OCI-LY1 (cell line): ENCODE measurements at regions not wholly inside any gene's neighbourhood (a gene's known extent, or its start where the extent isn't known, plus 50 kb on each side); places are given as distances from the start of the nearest gene placed in this dataset.

Experiments used
- H2AFZ ChIP-seq: fragments of 200-600 bp; sonication (generic), shearing (Covaris generic); 2 replicates; pipeline ENCODE4 v1.6.0; 2014; ENCODE audit warnings: antibody characterized with exemption, mild to moderate bottlenecking, low read length
- H3F3A ChIP-seq: fragments of 200-600 bp; sonication (generic), shearing (Covaris generic); 2 replicates; pipeline ENCODE4 v1.6.0; 2014; ENCODE audit warnings: mild to moderate bottlenecking, antibody characterized with exemption, low read length, moderate library complexity; ENCODE audit not compliant: insufficient read depth
- H3K27ac ChIP-seq: fragments of 200-600 bp; sonication (generic); 2 replicates; pipeline ENCODE4 v1.5.1; 2014; ENCODE audit warnings: low read length, mixed run types, mild to moderate bottlenecking, low read depth; ENCODE audit not compliant: poor library complexity, severe bottlenecking
- H3K27me3 ChIP-seq: fragments of 200-600 bp; sonication (generic); 2 replicates; pipeline ENCODE4 v1.6.0; 2014; ENCODE audit warnings: antibody characterized with exemption, mild to moderate bottlenecking, low read length, moderate library complexity; ENCODE audit not compliant: insufficient read depth
- H3K36me3 ChIP-seq: fragments of 200-600 bp; sonication (generic); 2 replicates; pipeline ENCODE4 v1.6.1; 2014; ENCODE audit warnings: mild to moderate bottlenecking, antibody characterized with exemption, low read length, moderate library complexity, mixed read lengths; ENCODE audit not compliant: insufficient read depth
- H3K4me1 ChIP-seq: fragments of 200-600 bp; sonication (generic); 2 replicates; pipeline ENCODE4 v1.5.1; 2014; ENCODE audit warnings: mild to moderate bottlenecking, low read length, moderate library complexity; ENCODE audit not compliant: insufficient read depth, severe bottlenecking
- H3K4me2 ChIP-seq: fragments of 200-600 bp; sonication (generic), shearing (Covaris generic); 2 replicates; pipeline ENCODE4 v1.6.1; 2014; ENCODE audit warnings: low read length
- H3K4me3 ChIP-seq: fragments of 200-600 bp; sonication (generic); 2 replicates; pipeline ENCODE4 v1.5.1; 2014; ENCODE audit warnings: low read length, low read depth, mild to moderate bottlenecking, mixed read lengths; ENCODE audit not compliant: poor library complexity, severe bottlenecking
- H3K79me2 ChIP-seq: fragments of 200-600 bp; shearing (Covaris generic); 2 replicates; pipeline ENCODE4 v1.6.1; 2016; ENCODE audit warnings: mixed run types, low read length, mixed read lengths; ENCODE audit not compliant: insufficient read depth
- H3K9ac ChIP-seq: fragments of 200-600 bp; sonication (generic), shearing (Covaris generic); 2 replicates; pipeline ENCODE4 v1.6.1; 2014; ENCODE audit warnings: mild to moderate bottlenecking, low read length, mixed read lengths
- H3K9me2 ChIP-seq: fragments of 200-600 bp; sonication (generic), shearing (Covaris generic); 2 replicates; pipeline ENCODE4 v1.6.1; 2014; ENCODE audit warnings: low read depth, mild to moderate bottlenecking, low read length, mixed read lengths
- H3K9me3 ChIP-seq: fragments of 200-600 bp; shearing (Covaris generic); 2 replicates; pipeline ENCODE4 v1.6.1; 2014; ENCODE audit warnings: low read length, mixed read lengths
- H4K20me1 ChIP-seq: fragments of 200-600 bp; sonication (generic), shearing (Covaris generic); 2 replicates; pipeline ENCODE4 v1.6.0; 2016; ENCODE audit warnings: mild to moderate bottlenecking, low read length; ENCODE audit not compliant: insufficient read depth
- CTCF ChIP-seq: fragments of 200-600 bp; sonication (generic), shearing (Covaris generic); IDR thresholded peaks from 2 replicates; pipeline ENCODE4 v1.5.1; 2017; ENCODE audit warnings: mild to moderate bottlenecking, antibody characterized with exemption, low read length, moderate library complexity, mixed read lengths
- EZH2 ChIP-seq: fragments of 200-600 bp; sonication (generic), shearing (Covaris generic); IDR thresholded peaks from 2 replicates; pipeline ENCODE4 v1.8.0; 2017; ENCODE audit warnings: borderline replicate concordance, mixed run types, mild to moderate bottlenecking, antibody characterized with exemption, low read length, moderate library complexity, mixed read lengths

DNA sequence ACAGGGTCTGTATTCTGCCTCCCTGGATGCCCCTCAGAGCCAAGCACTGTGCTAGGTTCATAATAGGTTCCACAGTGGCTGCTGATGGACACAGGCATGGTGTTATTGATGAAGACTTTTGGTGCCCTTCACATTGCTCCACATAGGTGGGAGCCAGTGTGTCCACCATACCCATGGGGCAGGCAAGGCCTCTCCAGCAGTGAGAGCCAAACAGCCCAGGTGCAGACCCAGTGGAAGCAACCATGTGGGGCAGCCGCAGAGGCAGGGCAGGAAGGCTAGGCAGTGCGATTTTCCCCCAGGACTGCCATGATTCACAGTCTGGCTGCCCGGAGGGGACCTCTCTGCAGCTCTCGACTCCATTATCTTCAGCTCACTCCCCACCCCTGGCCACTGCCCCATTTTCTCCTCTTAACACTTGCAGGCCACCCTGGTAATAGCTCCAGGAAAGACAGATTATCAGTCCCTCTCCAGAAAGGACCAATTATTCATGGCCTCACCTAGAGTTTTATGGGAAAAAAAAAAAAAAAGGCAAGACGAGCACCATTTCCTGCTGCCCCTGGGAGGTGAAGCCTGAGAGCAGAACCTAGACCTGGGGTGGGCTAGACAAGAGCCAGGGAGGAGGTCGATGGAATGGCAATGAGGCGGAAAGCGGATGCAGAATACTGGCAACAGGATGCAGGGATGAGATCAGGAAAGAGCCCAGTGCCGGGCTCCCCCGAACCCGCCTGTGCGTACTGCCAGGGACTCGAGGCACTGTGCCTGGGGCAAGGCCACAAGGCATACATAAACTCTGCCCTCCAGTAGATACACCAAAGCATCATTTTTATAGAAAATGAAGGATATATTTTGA, 343.0 kb upstream of the NCAM1 start:
- TF ChIP-seq CTCF (no peak), EZH2 (no peak)

GRCh38 chr11:112619106-112619505, 342.1 kb upstream of the NCAM1 start:
- Histone ChIP-seq H2AFZ (no peak overlapping the region), H3K27ac (no peak overlapping the region), H3K4me3 (no peak overlapping the region), H4K20me1 (no peaks in the 10 kb centered on the region), H3K79me2 (no peaks in the 10 kb centered on the region), H3K36me3 (no peaks in the 10 kb centered on the region), H3K9ac (no peak overlapping the region), H3K27me3 (no peaks in the 10 kb centered on the region), H3K4me1 (no peaks in the 10 kb centered on the region), H3K9me2 (no peaks in the 10 kb centered on the region), H3K4me2 (no peak overlapping the region), H3K9me3 (no peaks in the 10 kb centered on the region), H3F3A (no peaks in the 10 kb centered on the region)
- TF ChIP-seq CTCF (no peak), EZH2 (no peak)

More for the DNA sequence above, 343.0 kb upstream of the NCAM1 start:
- H3K9me3 ChIP-seq: no peaks in the 10 kb centered on the region
- no peak overlapping the region for H3K27ac ChIP-seq
- no peaks in the 10 kb centered on the region for H3K36me3 ChIP-seq
- no peak overlapping the region for H2AFZ ChIP-seq
- no peaks in the 10 kb centered on the region for H3F3A ChIP-seq
- H3K9ac ChIP-seq: no peak overlapping the region
- H3K9me2 ChIP-seq: no peaks in the 10 kb centered on the region
- H3K27me3 ChIP-seq: no peaks in the 10 kb centered on the region
- no peaks in the 10 kb centered on the region for H4K20me1 ChIP-seq
- H3K4me3 ChIP-seq: no peak overlapping the region
- H3K4me1 ChIP-seq: no peaks in the 10 kb centered on the region
- H3K79me2 ChIP-seq: no peaks in the 10 kb centered on the region
- H3K4me2 ChIP-seq: no peak overlapping the region

DNA sequence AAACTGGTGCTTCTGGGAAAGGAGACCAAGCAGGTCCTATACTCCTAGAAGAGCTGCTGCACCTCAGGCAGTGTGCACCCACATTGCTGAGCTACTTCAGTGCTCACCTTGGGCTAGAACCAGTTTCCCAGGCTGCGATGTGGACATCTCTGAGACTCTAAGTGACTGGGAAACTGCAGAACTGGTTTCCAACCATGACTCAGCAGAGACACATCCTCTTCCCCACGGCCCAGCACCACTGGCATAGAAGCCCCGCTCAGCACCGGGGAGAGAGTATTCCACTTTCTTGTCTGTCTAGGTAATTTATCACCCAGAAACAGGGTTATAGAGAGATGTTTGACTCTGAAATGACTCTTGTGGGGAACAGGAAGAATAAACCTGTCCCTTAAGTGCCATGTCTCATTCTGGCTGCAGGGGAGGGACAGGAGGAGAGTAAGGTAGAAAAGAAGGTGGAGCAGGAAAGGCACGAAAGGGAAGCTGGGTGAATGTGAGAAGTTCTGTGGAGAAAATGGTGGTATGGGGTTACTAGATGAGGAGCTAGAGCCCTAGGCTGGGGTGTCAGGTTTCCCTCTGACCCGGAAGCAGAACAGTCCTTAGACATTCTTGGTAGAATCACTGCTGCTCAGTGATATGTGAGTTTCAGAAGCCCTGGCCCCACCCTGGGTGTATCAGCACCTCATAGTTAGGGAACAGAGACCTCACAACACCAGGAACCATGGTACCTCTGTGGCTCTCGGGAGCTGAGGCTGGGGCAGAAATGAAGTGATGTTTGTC, 340.4 kb upstream of the NCAM1 start:
- H2AFZ ChIP-seq: no peak overlapping the region

More for the DNA sequence above, 340.4 kb upstream of the NCAM1 start:
- Histone ChIP-seq H4K20me1 (no peaks in the 10 kb centered on the region), H3K36me3 (no peaks in the 10 kb centered on the region), H3K4me1 (no peaks in the 10 kb centered on the region), H3F3A (no peaks in the 10 kb centered on the region), H3K4me2 (no peak overlapping the region), H3K9me2 (no peaks in the 10 kb centered on the region), H3K9ac (no peak overlapping the region), H3K79me2 (no peaks in the 10 kb centered on the region), H3K27ac (no peak overlapping the region), H3K4me3 (no peak overlapping the region), H3K27me3 (no peaks in the 10 kb centered on the region), H3K9me3 (no peaks in the 10 kb centered on the region)
- no peak for TF ChIP-seq CTCF
- TF ChIP-seq EZH2: no peak
